HEK293 (cell line): ENCODE measurements at regions not wholly inside any gene's neighbourhood (a gene's known extent, or its start where the extent isn't known, plus 50 kb on each side); places are given as distances from the start of the nearest gene placed in this dataset.

Source experiments
- CTCF ChIA-PET: fragments of 350-600 bp; formaldehyde crosslinking; extraction: SDS; loops from one replicate; lab custom pipeline; 2021; ENCODE audit warnings: antibody characterized with exemption; lab: Yijun Ruan, JAX
- POLR2A ChIA-PET: fragments of 300-600 bp; formaldehyde crosslinking; extraction: SDS; loops from one replicate; lab custom pipeline; 2020; ENCODE audit warnings: antibody characterized with exemption, inconsistent platforms; lab: Yijun Ruan, JAX
- H3K27ac ChIP-seq: fragments of 200-500 bp; sonication (Bioruptor generic); 2 replicates; pipeline ENCODE4 v1.5.1; 2014; ENCODE audit warnings: low read depth, low read length, control low read depth, inconsistent platforms; ENCODE audit errors: extremely low read depth
- H3K36me3 ChIP-seq, 2 experiments: fragments of 200-500 bp in 1 of 2; sonication (Bioruptor generic) in 1 of 2; 1 replicate in 1 of 2; 2 replicates in 1 of 2; pipeline ENCODE4 v1.5.1; 2014 to 2017; ENCODE audit warnings: inconsistent platforms in 2 of 2, low read length in 2 of 2; ENCODE audit not compliant: control insufficient read depth in 2 of 2, insufficient read depth in 1 of 2
- H3K4me1 ChIP-seq: fragments of 200-500 bp; sonication (Bioruptor generic); 2 replicates; pipeline ENCODE4 v1.5.1; 2014; ENCODE audit warnings: mild to moderate bottlenecking, low read length, inconsistent platforms; ENCODE audit not compliant: control insufficient read depth, insufficient read depth
- H3K4me3 ChIP-seq: 2 replicates; pipeline ENCODE4 v1.5.1; 2011; ENCODE audit warnings: low read depth, mild to moderate bottlenecking, control low read depth, low read length, moderate library complexity
- H3K9me3 ChIP-seq: fragments of 200-500 bp; sonication (Bioruptor generic); 2 replicates; pipeline ENCODE4 v1.5.1; 2014; ENCODE audit warnings: low read depth, low read length, inconsistent platforms; ENCODE audit not compliant: control insufficient read depth, insufficient read depth
- EGR2 ChIP-seq: fragments of 450-650 bp; formaldehyde crosslinking; IDR thresholded peaks from 2 replicates; pipeline ENCODE4 v1.5.1; 2016; ENCODE audit warnings: low read depth, missing biosample characterization, missing genetic modification characterization
- GFI1B ChIP-seq: fragments of 450-650 bp; formaldehyde crosslinking; IDR thresholded peaks from 2 replicates; pipeline ENCODE4 v1.5.1; 2016; ENCODE audit warnings: missing biosample characterization, missing genetic modification characterization
- GLIS1 ChIP-seq: fragments of 450-650 bp; formaldehyde crosslinking; IDR thresholded peaks from 2 replicates; pipeline ENCODE4 v1.5.1; 2016; ENCODE audit warnings: missing biosample characterization, missing genetic modification characterization
- SP7 ChIP-seq: fragments of 450-650 bp; formaldehyde crosslinking; IDR thresholded peaks from 2 replicates; pipeline ENCODE4 v1.5.1; 2016; ENCODE audit warnings: missing biosample characterization, missing genetic modification characterization
- TCF7L2 ChIP-seq: IDR thresholded peaks from 2 replicates; pipeline ENCODE4 v1.6.1; 2011; ENCODE audit warnings: low read depth, mild to moderate bottlenecking, inconsistent platforms, low read length, moderate library complexity, borderline replicate concordance
- TSHZ1 ChIP-seq: fragments of 450-650 bp; formaldehyde crosslinking; IDR thresholded peaks from 2 replicates; pipeline ENCODE4 v1.5.1; 2016; ENCODE audit warnings: missing biosample characterization, missing genetic modification characterization, borderline replicate concordance
- ZBTB1 ChIP-seq: fragments of 450-650 bp; formaldehyde crosslinking; IDR thresholded peaks from 2 replicates; pipeline ENCODE4 v1.5.1; 2016; ENCODE audit warnings: missing biosample characterization, missing genetic modification characterization
- ZBTB20 ChIP-seq: fragments of 450-650 bp; formaldehyde crosslinking; IDR thresholded peaks from 2 replicates; pipeline ENCODE4 v1.5.1; 2016; ENCODE audit warnings: missing biosample characterization, missing genetic modification characterization
- ZBTB49 ChIP-seq: fragments of 450-650 bp; formaldehyde crosslinking; IDR thresholded peaks from 2 replicates; pipeline ENCODE4 v1.5.1; 2016; ENCODE audit warnings: missing biosample characterization, missing genetic modification characterization, low read depth
- ZNF132 ChIP-seq: fragments of 450-650 bp; formaldehyde crosslinking; IDR thresholded peaks from 2 replicates; pipeline ENCODE4 v1.5.1; 2017; ENCODE audit warnings: missing biosample characterization, missing genetic modification characterization, borderline replicate concordance
- ZNF202 ChIP-seq: fragments of 450-650 bp; formaldehyde crosslinking; IDR thresholded peaks from 2 replicates; pipeline ENCODE4 v1.5.1; 2016; ENCODE audit warnings: missing biosample characterization, missing genetic modification characterization, borderline replicate concordance
- ZNF239 ChIP-seq: fragments of 450-650 bp; formaldehyde crosslinking; IDR thresholded peaks from 2 replicates; pipeline ENCODE4 v1.5.1; 2016; ENCODE audit warnings: missing biosample characterization, missing genetic modification characterization
- ZNF449 ChIP-seq: fragments of 450-650 bp; formaldehyde crosslinking; IDR thresholded peaks from 2 replicates; pipeline ENCODE4 v1.5.1; 2017; ENCODE audit warnings: missing biosample characterization, mild to moderate bottlenecking, missing genetic modification characterization, moderate library complexity
- ZNF561 ChIP-seq: fragments of 450-650 bp; IDR thresholded peaks from 2 replicates; pipeline ENCODE4 v1.5.1; 2018; ENCODE audit warnings: missing biosample characterization, missing genetic modification characterization, borderline replicate concordance
- ZNF623 ChIP-seq: fragments of 450-650 bp; formaldehyde crosslinking; IDR thresholded peaks from 2 replicates; pipeline ENCODE4 v1.5.1; 2016; ENCODE audit warnings: missing biosample characterization, missing genetic modification characterization
- ZNF660 ChIP-seq: fragments of 450-650 bp; IDR thresholded peaks from 2 replicates; pipeline ENCODE4 v1.5.1; 2018; ENCODE audit warnings: missing biosample characterization, mild to moderate bottlenecking, missing genetic modification characterization
- ZNF830 ChIP-seq: fragments of 450-650 bp; IDR thresholded peaks from 2 replicates; pipeline ENCODE4 v1.5.0; 2018; ENCODE audit warnings: missing biosample characterization, missing genetic modification characterization, low read depth, mild to moderate bottlenecking, moderate library complexity
- ZXDB ChIP-seq: fragments of 450-650 bp; formaldehyde crosslinking; IDR thresholded peaks from 2 replicates; pipeline ENCODE4 v1.5.1; 2016; ENCODE audit warnings: missing biosample characterization, missing genetic modification characterization
- TF ChIP-seq, protein P1 (sequence below): sonication (generic); formaldehyde crosslinking; IDR thresholded peaks from 2 replicates; pipeline ENCODE4 v1.8.1; 2022; ENCODE audit warnings: mild to moderate bottlenecking, moderate library complexity, missing genetic modification reagents
- TF ChIP-seq, protein P2 (sequence below): fragments of 450-650 bp; formaldehyde crosslinking; IDR thresholded peaks from 2 replicates; pipeline ENCODE4 v1.5.1; 2017; ENCODE audit warnings: missing biosample characterization, missing genetic modification characterization
- TF ChIP-seq, protein P3 (sequence below): fragments of 450-650 bp; formaldehyde crosslinking; IDR thresholded peaks from 2 replicates; pipeline ENCODE4 v1.5.1; 2017; ENCODE audit warnings: missing biosample characterization, missing genetic modification characterization

- TF ChIP-seq TCF7L2 (no peak), GLIS1 (no peak)
Observed at GRCh38 chr16:49928176-49929041, 72.5 kb upstream of the ZNF423 start (continued).

DNA sequence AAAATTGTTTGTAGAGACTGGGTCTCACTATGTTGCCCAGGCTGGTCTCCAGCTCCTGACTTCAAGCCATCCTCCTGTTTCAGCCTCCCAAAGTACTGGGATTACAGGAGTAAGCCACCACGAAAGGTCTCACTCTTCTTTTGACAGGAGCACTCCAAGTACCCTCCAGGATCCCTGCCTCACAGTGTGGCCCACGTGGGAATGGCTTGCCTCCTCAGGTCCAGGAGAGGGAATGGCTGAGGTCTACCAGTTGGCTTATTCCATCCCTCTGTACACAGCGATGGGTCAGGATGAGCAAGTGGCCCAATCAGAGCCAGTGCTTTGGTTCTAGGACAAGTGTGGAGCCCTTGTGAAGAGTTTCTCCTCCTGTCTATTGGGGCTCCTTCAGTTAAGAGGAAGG, 73.7 kb upstream of the ZNF423 start:
- Histone ChIP-seq H3K9me3 (no peaks in the 10 kb centered on the region), H3K27ac (no peak overlapping the region), H3K4me3 (no peak overlapping the region), H3K36me3 (no peaks in the 10 kb centered on the region), H3K4me1 (no peaks in the 10 kb centered on the region)
- POLR2A ChIA-PET, result no interaction called here
- CTCF ChIA-PET, result interaction anchor here (0.6 to 1.0 kb wide), 3 partner anchors 25 to 86 kb away, joined by 3 read pairs; no protein-coding TSS in a partner anchor
- no peak for TF ChIP-seq ZXDB (tag by site-specific recombination)
- TF ChIP-seq SP7 (tag by site-specific recombination), result no peak
- no peak for TF ChIP-seq ZBTB49
- TF ChIP-seq ZNF449, result no peak
- TF ChIP-seq ZNF561, result no peak
- no peak for TF ChIP-seq ZNF239 (tag by site-specific recombination)
- TF ChIP-seq ZNF830 (tag by site-specific recombination), result no peak
- TF ChIP-seq ZBTB1, result no peak
- no peak for TF ChIP-seq ZNF132 (tag by site-specific recombination)
- TF ChIP-seq TSHZ1 (tag by site-specific recombination), result no peak
- TF ChIP-seq ZNF623 (tag by site-specific recombination), result no peak
- no peak for TF ChIP-seq EGR2 (tag by site-specific recombination)
- TF ChIP-seq, protein P1, sequence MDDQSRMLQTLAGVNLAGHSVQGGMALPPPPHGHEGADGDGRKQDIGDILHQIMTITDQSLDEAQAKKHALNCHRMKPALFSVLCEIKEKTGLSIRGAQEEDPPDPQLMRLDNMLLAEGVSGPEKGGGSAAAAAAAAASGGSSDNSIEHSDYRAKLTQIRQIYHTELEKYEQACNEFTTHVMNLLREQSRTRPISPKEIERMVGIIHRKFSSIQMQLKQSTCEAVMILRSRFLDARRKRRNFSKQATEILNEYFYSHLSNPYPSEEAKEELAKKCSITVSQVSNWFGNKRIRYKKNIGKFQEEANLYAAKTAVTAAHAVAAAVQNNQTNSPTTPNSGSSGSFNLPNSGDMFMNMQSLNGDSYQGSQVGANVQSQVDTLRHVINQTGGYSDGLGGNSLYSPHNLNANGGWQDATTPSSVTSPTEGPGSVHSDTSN (CRISPR knock-in tag), result no peak
- no peak for TF ChIP-seq ZBTB20 (tag by site-specific recombination)
- TF ChIP-seq, protein P2, sequence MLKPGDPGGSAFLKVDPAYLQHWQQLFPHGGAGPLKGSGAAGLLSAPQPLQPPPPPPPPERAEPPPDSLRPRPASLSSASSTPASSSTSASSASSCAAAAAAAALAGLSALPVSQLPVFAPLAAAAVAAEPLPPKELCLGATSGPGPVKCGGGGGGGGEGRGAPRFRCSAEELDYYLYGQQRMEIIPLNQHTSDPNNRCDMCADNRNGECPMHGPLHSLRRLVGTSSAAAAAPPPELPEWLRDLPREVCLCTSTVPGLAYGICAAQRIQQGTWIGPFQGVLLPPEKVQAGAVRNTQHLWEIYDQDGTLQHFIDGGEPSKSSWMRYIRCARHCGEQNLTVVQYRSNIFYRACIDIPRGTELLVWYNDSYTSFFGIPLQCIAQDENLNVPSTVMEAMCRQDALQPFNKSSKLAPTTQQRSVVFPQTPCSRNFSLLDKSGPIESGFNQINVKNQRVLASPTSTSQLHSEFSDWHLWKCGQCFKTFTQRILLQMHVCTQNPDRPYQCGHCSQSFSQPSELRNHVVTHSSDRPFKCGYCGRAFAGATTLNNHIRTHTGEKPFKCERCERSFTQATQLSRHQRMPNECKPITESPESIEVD (tag by site-specific recombination), result no peak
- TF ChIP-seq ZNF202 (tag by site-specific recombination), result no peak
- TF ChIP-seq GFI1B, result no peak
- TF ChIP-seq, protein P3, sequence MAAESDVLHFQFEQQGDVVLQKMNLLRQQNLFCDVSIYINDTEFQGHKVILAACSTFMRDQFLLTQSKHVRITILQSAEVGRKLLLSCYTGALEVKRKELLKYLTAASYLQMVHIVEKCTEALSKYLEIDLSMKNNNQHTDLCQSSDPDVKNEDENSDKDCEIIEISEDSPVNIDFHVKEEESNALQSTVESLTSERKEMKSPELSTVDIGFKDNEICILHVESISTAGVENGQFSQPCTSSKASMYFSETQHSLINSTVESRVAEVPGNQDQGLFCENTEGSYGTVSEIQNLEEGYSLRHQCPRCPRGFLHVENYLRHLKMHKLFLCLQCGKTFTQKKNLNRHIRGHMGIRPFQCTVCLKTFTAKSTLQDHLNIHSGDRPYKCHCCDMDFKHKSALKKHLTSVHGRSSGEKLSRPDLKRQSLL (tag by site-specific recombination), result no peak
- no peak for TF ChIP-seq ZNF660 (tag by site-specific recombination)
